ENCODE measurements at regions not wholly inside any gene's neighbourhood (a gene's known extent, or its start where the extent isn't known, plus 50 kb on each side); places are given as distances from the start of the nearest gene placed in this dataset.

DNA sequence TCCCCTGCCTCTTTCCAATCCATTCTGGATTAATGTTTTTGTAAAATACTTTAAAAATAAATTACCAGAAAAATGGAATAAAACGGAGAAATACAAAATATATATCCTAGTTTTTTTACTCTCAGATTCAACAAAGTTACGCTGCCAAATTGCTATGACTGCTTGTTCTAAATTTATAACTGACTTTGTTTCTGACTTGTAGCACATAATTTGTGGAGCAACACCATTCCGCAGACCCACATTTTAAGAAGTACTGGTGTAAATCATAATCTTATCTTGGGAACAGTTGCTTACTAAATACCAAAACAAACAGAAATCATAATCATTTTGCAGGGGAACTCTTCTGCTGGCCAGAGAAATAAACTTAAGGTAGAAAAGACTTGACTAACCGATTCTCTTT is 339.4 kb upstream of the CBLB start:
- Histone ChIP-seq H3K4me1 (ENCODE audit: insufficient read depth, low read length, severe bottlenecking) (peaks cover 14% of the 10 kb centered on the region), H3K79me2 (ENCODE audit: insufficient read depth, low read length) (no peaks in the 10 kb centered on the region), H3K9me2 (ENCODE audit: low read depth, low read length) (no peaks in the 10 kb centered on the region), H3K27ac (ENCODE audit: low read depth, low read length, poor library complexity, severe bottlenecking) (no peak overlapping the region), H3K9ac (ENCODE audit: low read length) (no peak overlapping the region), H4K20me1 (ENCODE audit: insufficient read depth, low read length) (no peaks in the 10 kb centered on the region), H3K9me3 (ENCODE audit: low read length) (no peaks in the 10 kb centered on the region), H2AFZ (ENCODE audit: low read length) (no peak overlapping the region), H3K36me3 (ENCODE audit: insufficient read depth, low read length) (no peaks in the 10 kb centered on the region), H3F3A (ENCODE audit: insufficient read depth, low read length) (no peaks in the 10 kb centered on the region), H3K4me3 (ENCODE audit: low read depth, low read length, poor library complexity, severe bottlenecking) (no peak overlapping the region), H3K4me2 (ENCODE audit: low read length) (no peak overlapping the region), H3K27me3 (ENCODE audit: insufficient read depth, low read length) (no peaks in the 10 kb centered on the region)
- TF ChIP-seq, protein P1, sequence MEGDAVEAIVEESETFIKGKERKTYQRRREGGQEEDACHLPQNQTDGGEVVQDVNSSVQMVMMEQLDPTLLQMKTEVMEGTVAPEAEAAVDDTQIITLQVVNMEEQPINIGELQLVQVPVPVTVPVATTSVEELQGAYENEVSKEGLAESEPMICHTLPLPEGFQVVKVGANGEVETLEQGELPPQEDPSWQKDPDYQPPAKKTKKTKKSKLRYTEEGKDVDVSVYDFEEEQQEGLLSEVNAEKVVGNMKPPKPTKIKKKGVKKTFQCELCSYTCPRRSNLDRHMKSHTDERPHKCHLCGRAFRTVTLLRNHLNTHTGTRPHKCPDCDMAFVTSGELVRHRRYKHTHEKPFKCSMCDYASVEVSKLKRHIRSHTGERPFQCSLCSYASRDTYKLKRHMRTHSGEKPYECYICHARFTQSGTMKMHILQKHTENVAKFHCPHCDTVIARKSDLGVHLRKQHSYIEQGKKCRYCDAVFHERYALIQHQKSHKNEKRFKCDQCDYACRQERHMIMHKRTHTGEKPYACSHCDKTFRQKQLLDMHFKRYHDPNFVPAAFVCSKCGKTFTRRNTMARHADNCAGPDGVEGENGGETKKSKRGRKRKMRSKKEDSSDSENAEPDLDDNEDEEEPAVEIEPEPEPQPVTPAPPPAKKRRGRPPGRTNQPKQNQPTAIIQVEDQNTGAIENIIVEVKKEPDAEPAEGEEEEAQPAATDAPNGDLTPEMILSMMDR (IDR thresholded peaks at IDR 0.05; ENCODE audit: low read length): no peak
- no peak for TF ChIP-seq EZH2 (IDR thresholded peaks at IDR 0.05; ENCODE audit: borderline replicate concordance, low read length)

DNA sequence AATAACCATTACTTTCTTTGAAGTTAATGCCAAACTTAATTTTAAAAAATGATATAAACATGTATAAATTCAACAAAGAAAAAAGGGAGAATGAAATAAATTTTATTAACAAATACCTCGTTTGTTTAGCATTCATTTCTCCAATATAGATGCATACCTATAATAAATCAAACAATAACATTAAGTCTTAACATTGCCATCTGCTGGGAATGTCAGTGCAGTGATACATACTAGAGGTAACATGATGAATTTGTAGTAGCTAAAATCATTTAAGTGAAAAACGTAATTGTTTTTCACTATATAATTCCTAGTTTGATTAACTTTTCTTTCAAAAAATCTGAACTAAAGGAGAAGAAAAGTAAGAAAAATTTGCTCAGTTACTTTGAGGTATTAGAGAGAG is 340.2 kb upstream of the CBLB start:
- TF ChIP-seq EZH2 (IDR thresholded peaks at IDR 0.05; ENCODE audit: borderline replicate concordance, low read length): no peak
- TF ChIP-seq, protein P1 (IDR thresholded peaks at IDR 0.05; ENCODE audit: low read length): peak; percentile 19; the same call in 1 of the 2 replicates
- Histone ChIP-seq H3K9me2 (ENCODE audit: low read depth, low read length) (no peaks in the 10 kb centered on the region), H3K4me1 (ENCODE audit: insufficient read depth, low read length, severe bottlenecking) (peaks cover 14% of the 10 kb centered on the region), H3K79me2 (ENCODE audit: insufficient read depth, low read length) (no peaks in the 10 kb centered on the region), H3K4me2 (ENCODE audit: low read length) (no peak overlapping the region), H3K9me3 (ENCODE audit: low read length) (peaks cover 3% of the 10 kb centered on the region; the same call in 1 of the 2 replicates), H3F3A (ENCODE audit: insufficient read depth, low read length) (no peaks in the 10 kb centered on the region), H3K27ac (ENCODE audit: low read depth, low read length, poor library complexity, severe bottlenecking) (no peak overlapping the region), H3K9ac (ENCODE audit: low read length) (no peak overlapping the region), H3K4me3 (ENCODE audit: low read depth, low read length, poor library complexity, severe bottlenecking) (no peak overlapping the region), H2AFZ (ENCODE audit: low read length) (no peak overlapping the region), H3K27me3 (ENCODE audit: insufficient read depth, low read length) (no peaks in the 10 kb centered on the region), H3K36me3 (ENCODE audit: insufficient read depth, low read length) (no peaks in the 10 kb centered on the region), H4K20me1 (ENCODE audit: insufficient read depth, low read length) (no peaks in the 10 kb centered on the region)

DNA sequence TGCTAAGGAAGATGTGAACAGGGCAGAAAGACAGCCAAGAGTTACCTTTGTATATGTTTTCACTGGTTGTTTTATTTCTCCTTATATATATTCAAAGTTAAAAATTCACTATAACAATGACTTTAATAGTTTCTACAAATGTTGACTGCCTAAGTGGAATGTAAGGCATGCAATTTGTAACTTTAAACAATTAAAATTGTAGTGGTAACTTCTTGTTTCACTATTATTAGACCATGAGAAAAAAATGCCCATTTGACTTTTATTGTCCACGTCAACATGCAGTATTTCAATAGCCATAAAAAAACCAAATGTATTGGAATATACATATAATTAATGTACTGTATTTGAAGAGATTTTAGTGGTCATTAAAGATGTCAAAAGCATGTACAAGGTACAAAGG is 340.7 kb upstream of the CBLB start:
- Histone ChIP-seq H4K20me1 (ENCODE audit: insufficient read depth, low read length) (no peaks in the 10 kb centered on the region), H3K4me1 (ENCODE audit: insufficient read depth, low read length, severe bottlenecking) (peaks cover 14% of the 10 kb centered on the region), H3K9me3 (ENCODE audit: low read length) (peaks cover 4% of the 10 kb centered on the region; the same call in 1 of the 2 replicates), H3K9ac (ENCODE audit: low read length) (no peak overlapping the region), H3F3A (ENCODE audit: insufficient read depth, low read length) (no peaks in the 10 kb centered on the region), H3K27me3 (ENCODE audit: insufficient read depth, low read length) (no peaks in the 10 kb centered on the region), H3K27ac (ENCODE audit: low read depth, low read length, poor library complexity, severe bottlenecking) (no peak overlapping the region), H3K9me2 (ENCODE audit: low read depth, low read length) (no peaks in the 10 kb centered on the region), H2AFZ (ENCODE audit: low read length) (no peak overlapping the region), H3K36me3 (ENCODE audit: insufficient read depth, low read length) (no peaks in the 10 kb centered on the region), H3K4me2 (ENCODE audit: low read length) (no peak overlapping the region), H3K79me2 (ENCODE audit: insufficient read depth, low read length) (no peaks in the 10 kb centered on the region), H3K4me3 (ENCODE audit: low read depth, low read length, poor library complexity, severe bottlenecking) (no peak overlapping the region)
- TF ChIP-seq, protein P1 (IDR thresholded peaks at IDR 0.05; ENCODE audit: low read length): no peak
- TF ChIP-seq EZH2 (IDR thresholded peaks at IDR 0.05; ENCODE audit: borderline replicate concordance, low read length): no peak

Measured in OCI-LY1 (cell line).